ENCODE measurements at regions not wholly inside any gene's neighbourhood (a gene's known extent, or its start where the extent isn't known, plus 50 kb on each side); places are given as distances from the start of the nearest gene placed in this dataset.

DNA sequence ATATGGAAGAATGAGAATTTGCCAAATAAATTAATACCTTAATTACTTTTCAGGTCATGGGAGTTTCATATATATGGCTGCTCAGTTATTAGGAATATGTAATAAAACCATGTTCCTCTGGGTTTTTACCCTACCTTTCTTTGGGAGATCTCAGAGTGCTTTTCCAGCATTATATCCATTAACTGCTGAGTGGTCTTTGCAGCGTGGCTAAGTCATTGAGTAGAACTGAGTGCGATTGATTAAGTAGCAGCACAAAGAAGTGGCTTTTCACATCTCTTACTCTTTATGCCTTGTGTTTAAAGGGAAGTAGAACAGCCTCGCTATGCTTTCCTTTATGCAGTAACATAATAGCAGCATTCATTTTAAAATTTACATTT lies 340.1 kb downstream of the SNAPC1 start:
- Histone ChIP-seq H3K9me3 (ENCODE audit: control insufficient read depth, insufficient read depth, low read depth, low read length) (no peaks in the 10 kb centered on the region), H3K79me2 (ENCODE audit: control insufficient read depth, insufficient read depth, low read length) (no peaks in the 10 kb centered on the region), H3K36me3 (ENCODE audit: control insufficient read depth, insufficient read depth, low read length) (no peaks in the 10 kb centered on the region), H4K20me1 (ENCODE audit: control insufficient read depth, extremely low read depth, insufficient read depth, low read length) (no peaks in the 10 kb centered on the region), H2AFZ (ENCODE audit: low read length) (no peak overlapping the region), H3K4me1 (ENCODE audit: control insufficient read depth, extremely low read depth, insufficient read depth, low read length) (no peaks in the 10 kb centered on the region), H3K4me3 (replicated peaks in 1 of 4; ENCODE audit: control extremely low read depth in 1 of 4, insufficient read depth in 1 of 4, low read depth in 3 of 4, low read length in 4 of 4) (no peak overlapping the region), H3K9ac (ENCODE audit: insufficient read depth, low read length) (no peak overlapping the region), H3K27me3 (ENCODE audit: control insufficient read depth, insufficient read depth, low read length) (no peaks in the 10 kb centered on the region), H3K27ac (ENCODE audit: insufficient read depth, low read length) (no peak overlapping the region), H3K4me2 (ENCODE audit: extremely low read depth, insufficient read depth, low read length) (no peak overlapping the region)
- no peak for DNase-seq (ENCODE audit: low read depth in 2 of 2)
- TF ChIP-seq EZH2 (IDR thresholded peaks at IDR 0.05; ENCODE audit: low read length, missing control alignments): no peak
- TF ChIP-seq, protein P1, sequence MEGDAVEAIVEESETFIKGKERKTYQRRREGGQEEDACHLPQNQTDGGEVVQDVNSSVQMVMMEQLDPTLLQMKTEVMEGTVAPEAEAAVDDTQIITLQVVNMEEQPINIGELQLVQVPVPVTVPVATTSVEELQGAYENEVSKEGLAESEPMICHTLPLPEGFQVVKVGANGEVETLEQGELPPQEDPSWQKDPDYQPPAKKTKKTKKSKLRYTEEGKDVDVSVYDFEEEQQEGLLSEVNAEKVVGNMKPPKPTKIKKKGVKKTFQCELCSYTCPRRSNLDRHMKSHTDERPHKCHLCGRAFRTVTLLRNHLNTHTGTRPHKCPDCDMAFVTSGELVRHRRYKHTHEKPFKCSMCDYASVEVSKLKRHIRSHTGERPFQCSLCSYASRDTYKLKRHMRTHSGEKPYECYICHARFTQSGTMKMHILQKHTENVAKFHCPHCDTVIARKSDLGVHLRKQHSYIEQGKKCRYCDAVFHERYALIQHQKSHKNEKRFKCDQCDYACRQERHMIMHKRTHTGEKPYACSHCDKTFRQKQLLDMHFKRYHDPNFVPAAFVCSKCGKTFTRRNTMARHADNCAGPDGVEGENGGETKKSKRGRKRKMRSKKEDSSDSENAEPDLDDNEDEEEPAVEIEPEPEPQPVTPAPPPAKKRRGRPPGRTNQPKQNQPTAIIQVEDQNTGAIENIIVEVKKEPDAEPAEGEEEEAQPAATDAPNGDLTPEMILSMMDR (conservative IDR thresholded peaks at IDR 0.05 in 1 of 2, IDR thresholded peaks at IDR 0.05 in 1 of 2; ENCODE audit: low read depth in 1 of 2, low read length in 2 of 2): no peak

DNA sequence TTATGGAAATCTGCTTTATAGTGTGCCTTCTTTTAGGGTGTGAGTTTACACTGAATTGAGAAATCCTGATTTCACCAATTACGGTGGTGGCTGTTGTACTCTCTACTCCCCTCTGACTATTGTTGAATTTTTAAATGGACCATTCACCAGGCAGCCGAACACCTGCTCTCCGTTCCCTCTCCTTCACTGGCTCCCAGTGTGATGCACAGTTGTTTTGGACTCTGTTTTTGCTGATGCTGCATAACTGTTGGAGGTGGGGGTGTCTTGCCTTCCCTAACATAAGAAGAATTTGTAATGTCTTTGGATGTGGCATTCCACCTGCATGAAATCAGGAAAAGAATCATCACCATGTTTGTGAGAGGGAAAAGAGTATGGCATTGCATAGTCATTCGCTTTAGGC lies 341.2 kb downstream of the SNAPC1 start:
- Histone ChIP-seq H3K4me1 (ENCODE audit: control insufficient read depth, extremely low read depth, insufficient read depth, low read length) (no peaks in the 10 kb centered on the region), H4K20me1 (ENCODE audit: control insufficient read depth, extremely low read depth, insufficient read depth, low read length) (no peaks in the 10 kb centered on the region), H3K36me3 (ENCODE audit: control insufficient read depth, insufficient read depth, low read length) (no peaks in the 10 kb centered on the region), H3K9ac (ENCODE audit: insufficient read depth, low read length) (no peak overlapping the region), H3K9me3 (ENCODE audit: control insufficient read depth, insufficient read depth, low read depth, low read length) (no peaks in the 10 kb centered on the region), H2AFZ (ENCODE audit: low read length) (no peak overlapping the region), H3K27me3 (ENCODE audit: control insufficient read depth, insufficient read depth, low read length) (no peaks in the 10 kb centered on the region), H3K79me2 (ENCODE audit: control insufficient read depth, insufficient read depth, low read length) (no peaks in the 10 kb centered on the region), H3K4me3 (replicated peaks in 1 of 4; ENCODE audit: control extremely low read depth in 1 of 4, insufficient read depth in 1 of 4, low read depth in 3 of 4, low read length in 4 of 4) (no peak overlapping the region), H3K27ac (ENCODE audit: insufficient read depth, low read length) (no peak overlapping the region), H3K4me2 (ENCODE audit: extremely low read depth, insufficient read depth, low read length) (no peak overlapping the region)
- no peak for DNase-seq (ENCODE audit: low read depth in 2 of 2)
- TF ChIP-seq, protein P1 (conservative IDR thresholded peaks at IDR 0.05 in 1 of 2, IDR thresholded peaks at IDR 0.05 in 1 of 2; ENCODE audit: low read depth in 1 of 2, low read length in 2 of 2): no peak
- no peak for TF ChIP-seq EZH2 (IDR thresholded peaks at IDR 0.05; ENCODE audit: low read length, missing control alignments)

DNA sequence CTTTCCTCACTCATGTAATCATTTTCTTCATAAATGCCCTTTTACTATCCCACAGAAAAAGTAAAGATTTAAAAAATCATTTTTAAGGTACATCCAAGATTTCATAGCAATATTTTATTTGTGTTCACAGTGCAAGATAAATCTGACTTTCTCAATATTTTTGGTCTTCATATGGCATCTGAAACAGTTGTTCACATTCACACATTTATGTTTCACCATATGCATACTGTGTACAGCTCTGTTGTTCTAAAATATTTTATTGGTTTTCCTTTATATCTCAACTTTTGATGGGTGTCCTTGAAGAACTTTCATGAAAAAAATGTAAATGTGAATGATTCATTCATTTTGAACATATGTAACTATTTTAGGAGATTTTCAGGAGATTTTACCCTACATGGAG lies 348.7 kb downstream of the SNAPC1 start:
- Histone ChIP-seq H3K4me2 (ENCODE audit: extremely low read depth, insufficient read depth, low read length) (no peak overlapping the region), H3K4me3 (replicated peaks in 1 of 4; ENCODE audit: control extremely low read depth in 1 of 4, insufficient read depth in 1 of 4, low read depth in 3 of 4, low read length in 4 of 4) (no peak overlapping the region), H3K36me3 (ENCODE audit: control insufficient read depth, insufficient read depth, low read length) (no peaks in the 10 kb centered on the region), H3K27me3 (ENCODE audit: control insufficient read depth, insufficient read depth, low read length) (peaks cover 2% of the 10 kb centered on the region), H4K20me1 (ENCODE audit: control insufficient read depth, extremely low read depth, insufficient read depth, low read length) (no peaks in the 10 kb centered on the region), H3K4me1 (ENCODE audit: control insufficient read depth, extremely low read depth, insufficient read depth, low read length) (no peaks in the 10 kb centered on the region), H3K9me3 (ENCODE audit: control insufficient read depth, insufficient read depth, low read depth, low read length) (no peaks in the 10 kb centered on the region), H3K79me2 (ENCODE audit: control insufficient read depth, insufficient read depth, low read length) (no peaks in the 10 kb centered on the region), H3K27ac (ENCODE audit: insufficient read depth, low read length) (no peak overlapping the region), H3K9ac (ENCODE audit: insufficient read depth, low read length) (no peak overlapping the region), H2AFZ (ENCODE audit: low read length) (no peak overlapping the region)
- no peak for DNase-seq (ENCODE audit: low read depth in 2 of 2)
- TF ChIP-seq, protein P1 (conservative IDR thresholded peaks at IDR 0.05 in 1 of 2, IDR thresholded peaks at IDR 0.05 in 1 of 2; ENCODE audit: low read depth in 1 of 2, low read length in 2 of 2): no peak

All from fibroblast of lung (primary cell).